Effector CD4-positive, alpha-beta T cell (primary cell): ENCODE measurements at regions not wholly inside any gene's neighbourhood (a gene's known extent, or its start where the extent isn't known, plus 50 kb on each side); places are given as distances from the start of the nearest gene placed in this dataset.
"Not testable (repeated sequence)": the region's sequence is repeated elsewhere in the genome, so short reads cannot be mapped to it uniquely, and the experiment has no call there.

Source experiments
- DNase-seq: peaks from one replicate; pipeline ENCODE4 v3.0.0-alpha.2; 2020

GRCh38 chr15:36191459-36191858, 388.0 kb upstream of the CDIN1 start:
- no peak for DNase-seq

GRCh38 chr15:36195361-36196007, 383.9 kb upstream of the CDIN1 start:
- DNase-seq = not testable (repeated sequence)

DNA sequence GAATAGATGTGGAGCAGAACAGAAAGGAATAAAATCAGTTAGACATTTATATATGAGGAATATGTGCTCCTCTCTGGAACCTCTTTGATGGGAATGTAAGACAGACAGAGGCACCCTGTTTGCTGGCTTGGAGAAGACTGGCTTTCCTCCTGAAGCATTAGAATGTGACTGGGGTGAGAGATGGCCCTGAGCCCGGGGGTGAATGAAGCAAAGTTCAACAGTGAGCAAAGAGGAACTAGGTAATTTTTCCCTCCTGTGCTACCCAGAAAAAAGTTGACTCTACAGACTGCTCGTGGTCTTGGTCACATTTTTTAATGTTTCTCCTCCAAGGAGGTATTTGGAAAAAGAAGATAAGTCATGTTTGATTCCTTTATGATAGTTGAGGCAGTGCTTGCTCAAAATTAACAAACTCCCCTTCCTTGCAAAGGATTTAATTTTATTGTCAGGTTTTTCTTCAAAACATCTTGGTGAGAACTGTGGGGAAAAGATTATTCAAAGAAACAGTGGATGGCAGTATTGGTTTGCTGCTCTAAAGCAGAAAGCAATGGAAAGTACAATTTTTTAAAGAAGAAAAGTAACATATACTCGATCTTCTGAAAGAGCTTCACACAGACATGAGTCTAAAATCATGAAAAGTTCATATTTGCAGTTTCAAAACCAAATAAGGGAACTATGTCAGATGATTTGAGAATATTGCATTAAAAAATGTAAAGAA, 370.4 kb upstream of the CDIN1 start:
- DNase-seq = no peak

GRCh38 chr15:36210426-36210825, 369.0 kb upstream of the CDIN1 start:
- DNase-seq = no peak

GRCh38 chr15:36218322-36218721, 361.1 kb upstream of the CDIN1 start:
- no peak for DNase-seq

- DNase-seq = no peak
Measured at GRCh38 chr15:36218991-36219390, 360.4 kb upstream of the CDIN1 start.

DNA sequence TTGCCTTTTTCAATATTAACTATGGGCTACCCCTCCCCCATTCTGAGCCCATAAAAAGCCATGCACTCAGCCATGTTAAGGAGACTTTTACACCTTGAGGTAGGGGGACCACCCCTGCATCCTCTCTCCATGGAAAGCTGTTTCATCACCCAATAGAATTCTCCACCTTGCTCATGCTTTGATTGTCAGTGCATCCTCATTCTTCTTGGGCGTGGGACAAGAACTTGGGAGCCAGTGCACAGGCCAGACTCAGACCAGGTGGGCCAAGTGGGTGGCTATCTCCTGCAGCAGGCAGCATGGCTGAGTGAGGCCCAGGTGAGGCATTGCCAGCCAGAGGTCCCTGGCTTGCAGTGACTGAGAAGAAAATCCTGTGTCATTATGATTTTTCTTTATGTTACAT, 357.4 kb upstream of the CDIN1 start:
- no peak for DNase-seq

DNA sequence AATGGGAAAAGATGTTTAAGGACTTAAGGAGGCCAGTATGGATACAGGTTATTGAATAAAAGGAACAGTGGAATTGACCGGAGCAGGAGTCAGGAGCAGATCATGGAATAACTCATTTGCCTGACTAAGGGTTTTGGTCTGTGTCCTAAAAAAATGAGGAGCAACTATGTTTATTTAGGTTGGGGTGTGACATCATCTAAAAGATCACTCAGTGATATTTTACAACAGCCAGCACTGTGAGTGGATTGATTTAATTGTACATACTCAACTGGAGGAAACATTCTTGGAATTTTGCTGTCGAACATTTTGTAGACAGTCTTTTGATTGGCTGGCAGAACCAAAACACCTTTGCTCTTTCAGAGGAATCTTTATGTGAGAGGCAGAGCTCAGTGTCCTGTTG, 348.6 kb upstream of the CDIN1 start:
- DNase-seq = no peak

GRCh38 chr15:36232491-36232890, 346.9 kb upstream of the CDIN1 start:
- DNase-seq = no peak

DNA sequence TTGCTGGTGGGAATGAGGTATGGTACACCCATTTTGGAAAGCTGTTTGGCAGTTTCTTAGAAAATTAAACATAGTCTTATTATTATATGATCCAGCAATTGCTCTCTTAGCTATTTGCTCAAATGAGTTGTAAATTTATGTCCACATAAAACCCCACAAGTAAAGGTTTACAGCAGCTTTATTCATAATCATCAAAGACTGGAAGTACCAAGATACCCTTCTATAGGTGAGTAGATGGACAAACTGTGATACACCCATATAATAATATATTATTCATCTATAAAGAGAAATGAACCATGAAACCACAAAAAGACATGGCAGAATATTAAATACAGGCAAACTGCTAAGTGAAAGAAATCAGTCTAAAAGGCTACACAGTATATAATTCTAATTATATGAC, 344.7 kb upstream of the CDIN1 start:
- no peak for DNase-seq

- DNase-seq = no peak
Measured at GRCh38 chr15:36235173-36235572, 344.3 kb upstream of the CDIN1 start.

DNA sequence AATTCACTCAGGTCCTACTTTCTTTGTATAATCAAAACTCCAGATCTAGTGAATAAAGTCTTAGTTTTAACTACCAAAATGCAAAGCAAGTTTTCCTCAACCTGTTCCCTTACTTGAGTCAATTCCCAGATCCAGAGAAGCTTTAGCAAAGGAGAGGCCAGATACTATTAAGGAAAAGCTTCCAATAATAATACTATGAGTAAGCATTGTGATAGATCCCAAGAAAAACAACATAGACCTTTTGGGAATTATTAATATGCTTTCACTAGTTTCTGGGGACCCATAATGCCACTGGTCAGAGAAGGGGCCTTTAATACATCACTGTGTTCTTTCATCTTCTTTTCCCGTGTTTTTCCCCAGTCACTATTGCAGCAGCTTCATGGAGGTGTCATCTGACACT, 339.9 kb upstream of the CDIN1 start:
- DNase-seq = no peak

- no peak for DNase-seq
Measured at GRCh38 chr15:36251450-36251849, 328.0 kb upstream of the CDIN1 start.

DNA sequence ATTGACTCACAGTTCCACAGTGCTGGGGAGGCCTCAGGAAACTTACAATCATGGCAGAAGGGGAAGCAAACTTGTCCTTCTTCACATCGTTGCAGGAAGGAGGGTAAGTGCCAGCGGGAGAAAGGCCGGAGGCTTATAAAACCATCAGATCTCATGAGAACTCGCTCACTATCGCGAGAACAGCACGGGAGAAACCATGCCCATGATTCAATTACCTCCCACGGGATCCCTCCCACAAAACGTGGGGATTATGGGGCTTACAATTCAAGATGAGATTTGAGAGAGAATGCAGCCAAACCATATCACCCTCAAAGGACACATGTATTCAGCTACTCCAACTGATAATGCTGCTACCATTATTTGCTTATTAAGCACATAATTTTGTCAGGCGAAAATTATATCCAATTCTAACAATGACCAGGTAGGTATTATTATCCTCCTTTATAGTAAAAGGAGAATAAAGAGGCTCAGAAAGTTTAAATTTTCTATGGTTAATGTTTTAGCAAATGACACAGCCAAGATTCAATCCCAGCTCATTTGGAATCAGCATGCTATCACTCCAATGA, 327.2 kb upstream of the CDIN1 start:
- no peak for DNase-seq

GRCh38 chr15:36254426-36254825, 325.0 kb upstream of the CDIN1 start:
- no peak for DNase-seq

GRCh38 chr15:36256404-36256807, 323.0 kb upstream of the CDIN1 start:
- no peak for DNase-seq

- DNase-seq = no peak
Measured at GRCh38 chr15:36263666-36264065, 315.8 kb upstream of the CDIN1 start.

DNA sequence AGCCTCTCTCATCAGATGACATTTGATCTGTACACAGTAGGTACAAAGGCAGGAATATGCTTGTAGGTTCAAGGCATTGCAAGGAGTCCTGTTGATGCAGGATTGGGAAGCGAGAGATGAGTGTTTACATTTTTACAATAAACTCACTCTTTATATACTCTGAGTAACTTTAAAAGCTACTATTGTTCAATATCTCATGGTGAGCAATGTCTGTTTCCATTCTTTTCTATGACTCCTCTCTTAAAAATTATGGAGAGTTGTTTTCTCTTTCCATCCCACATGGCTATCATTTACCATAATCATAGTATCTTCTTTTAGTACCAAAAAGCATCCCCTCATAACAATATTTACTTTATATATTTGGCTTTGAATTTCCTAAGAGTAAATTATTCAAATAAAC, 314.0 kb upstream of the CDIN1 start:
- DNase-seq = no peak

DNA sequence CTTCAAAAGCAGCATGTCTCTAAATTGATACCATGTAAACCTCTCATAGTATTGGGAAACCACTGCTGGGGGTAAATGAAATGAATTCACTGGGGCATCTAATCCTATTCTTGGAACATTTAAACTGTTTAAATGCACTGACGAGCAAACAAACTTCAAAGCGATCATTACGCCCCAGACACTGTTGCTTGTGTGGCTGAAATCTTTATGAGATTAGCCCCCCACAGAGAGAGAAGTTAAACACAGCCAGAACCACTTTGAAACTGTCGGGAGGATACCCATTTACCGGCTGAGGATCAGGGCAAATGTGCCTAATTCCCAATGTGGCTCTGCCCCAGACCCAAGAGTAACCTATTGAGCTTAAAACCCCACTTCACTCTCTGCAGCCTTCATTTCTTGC, 308.4 kb upstream of the CDIN1 start:
- no peak for DNase-seq

DNA sequence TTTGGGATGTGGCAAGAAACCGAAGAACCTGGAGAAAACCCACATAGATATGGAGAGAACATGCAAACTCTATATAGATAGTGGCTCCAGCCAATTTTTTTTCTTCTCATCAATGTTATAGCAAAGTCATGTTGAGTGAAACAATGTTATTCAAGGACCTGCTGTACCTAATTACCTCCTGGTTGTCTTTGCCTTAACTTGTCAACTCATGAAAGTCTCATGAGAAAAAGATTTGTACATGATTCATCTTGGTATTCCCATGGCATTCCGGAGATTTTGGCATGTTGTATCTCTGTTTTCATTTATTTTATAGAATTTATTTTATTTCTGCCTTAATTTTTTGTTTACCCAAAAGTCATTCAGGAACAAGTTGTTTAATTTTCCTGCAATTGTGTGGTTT, 303.8 kb upstream of the CDIN1 start:
- DNase-seq = no peak

GRCh38 chr15:36278219-36278618, 301.2 kb upstream of the CDIN1 start:
- DNase-seq = no peak

DNA sequence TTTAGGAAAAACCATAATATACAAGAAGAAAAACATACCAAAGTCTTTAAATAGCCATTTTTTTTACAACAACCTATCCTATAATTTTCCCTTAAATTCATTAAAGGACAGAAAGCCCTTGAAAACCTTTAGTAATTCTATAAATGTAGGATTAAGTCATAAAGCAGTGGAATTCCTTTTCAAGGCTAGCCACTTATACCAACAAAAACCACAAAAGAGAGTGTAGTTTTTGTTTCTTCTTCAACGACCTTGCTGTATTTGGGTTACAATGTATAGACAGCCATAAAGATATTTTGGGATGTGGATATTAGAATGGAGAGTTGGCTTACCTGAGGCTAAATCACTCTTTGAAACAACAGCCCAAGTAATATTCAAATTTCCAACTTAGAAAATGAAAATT, 296.6 kb upstream of the CDIN1 start:
- no peak for DNase-seq

DNA sequence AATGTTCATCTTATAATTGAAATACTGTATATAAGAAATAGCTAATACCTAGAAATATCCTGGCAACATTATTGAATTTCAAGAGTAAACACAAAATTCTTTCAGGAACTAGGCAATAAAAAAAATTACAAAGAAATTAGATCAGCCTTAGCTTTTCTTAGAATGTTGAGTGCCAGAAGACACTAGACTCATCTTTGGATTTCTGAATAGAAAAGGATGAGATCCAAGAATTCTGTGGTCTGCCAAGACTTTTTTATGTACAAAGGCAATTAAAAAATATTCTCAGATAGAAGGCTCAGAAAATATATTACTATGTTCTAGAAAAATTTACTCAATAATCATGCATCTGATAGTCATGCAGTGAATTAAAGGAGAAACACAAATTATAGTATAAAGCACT, 294.5 kb upstream of the CDIN1 start:
- DNase-seq = no peak

- DNase-seq = no peak
Measured at GRCh38 chr15:36291501-36291900, 287.9 kb upstream of the CDIN1 start.

DNA sequence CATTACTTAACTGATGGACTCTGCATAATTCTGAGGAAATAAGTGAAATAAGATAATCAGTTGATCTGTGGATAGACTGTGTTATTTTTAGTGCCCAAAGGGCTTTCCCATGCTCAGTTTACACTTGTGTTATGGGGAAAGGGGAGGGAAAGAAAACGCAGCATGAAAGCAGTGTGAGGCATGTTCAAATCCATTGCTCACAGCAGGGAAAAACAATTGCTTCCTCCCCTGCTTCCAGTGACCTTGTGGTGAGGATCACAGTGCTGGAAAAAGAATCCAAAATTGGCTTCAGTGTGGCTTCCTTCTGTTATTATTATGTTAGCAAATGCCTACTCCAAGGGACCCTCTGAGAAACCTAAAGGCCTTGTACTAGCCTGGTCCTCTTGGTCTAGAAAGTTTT, 285.1 kb upstream of the CDIN1 start:
- DNase-seq = no peak
